H9 (cell line): ENCODE measurements at regions not wholly inside any gene's neighbourhood (a gene's known extent, or its start where the extent isn't known, plus 50 kb on each side); places are given as distances from the start of the nearest gene placed in this dataset.

Experiments used
- DNase-seq: peaks from one replicate; pipeline ENCODE4 v3.0.0-alpha.2; 2017
- H2AFZ ChIP-seq: one replicate; pipeline ENCODE4 v1.6.1; 2013; ENCODE audit warnings: mild to moderate bottlenecking, low read length, control low read depth, moderate library complexity
- H2AK5ac ChIP-seq: 2 replicates; pipeline ENCODE4 v1.6.1; 2013; ENCODE audit warnings: low read length, control low read depth, mixed read lengths; ENCODE audit not compliant: insufficient read length
- H2BK120ac ChIP-seq: one replicate; pipeline ENCODE4 v1.6.1; 2013; ENCODE audit warnings: low read depth, mild to moderate bottlenecking, low read length, control low read depth, inconsistent platforms; ENCODE audit not compliant: poor library complexity, severe bottlenecking
- H2BK12ac ChIP-seq: 2 replicates; pipeline ENCODE4 v1.6.1; 2013; ENCODE audit warnings: low read length, control low read depth, mixed read lengths, low read depth; ENCODE audit not compliant: insufficient read length
- H2BK15ac ChIP-seq: 2 replicates; pipeline ENCODE4 v1.6.1; 2013; ENCODE audit warnings: low read depth, low read length, control low read depth
- H2BK20ac ChIP-seq: one replicate; pipeline ENCODE4 v1.6.1; 2013; ENCODE audit warnings: low read depth, mild to moderate bottlenecking, low read length, control low read depth, inconsistent platforms; ENCODE audit not compliant: poor library complexity, severe bottlenecking
- H2BK5ac ChIP-seq: 2 replicates; pipeline ENCODE4 v1.6.1; 2013; ENCODE audit warnings: low read length, control low read depth, mixed read lengths; ENCODE audit not compliant: insufficient read length
- H3K14ac ChIP-seq: 2 replicates; pipeline ENCODE4 v1.6.1; 2013; ENCODE audit warnings: low read length, control low read depth; ENCODE audit not compliant: insufficient read depth
- H3K18ac ChIP-seq: 2 replicates; pipeline ENCODE4 v1.6.1; 2013; ENCODE audit warnings: low read depth, mild to moderate bottlenecking, mixed read lengths, low read length, control low read depth; ENCODE audit not compliant: insufficient read length
- H3K23ac ChIP-seq: 2 replicates; pipeline ENCODE4 v1.6.1; 2013; ENCODE audit warnings: low read length, control low read depth, mixed read lengths, low read depth; ENCODE audit not compliant: insufficient read length
- H3K23me2 ChIP-seq: 2 replicates; pipeline ENCODE4 v1.6.1; 2013; ENCODE audit warnings: low read depth, mild to moderate bottlenecking, mixed read lengths, low read length, control low read depth; ENCODE audit not compliant: insufficient read length, poor library complexity, severe bottlenecking
- H3K27ac ChIP-seq: 2 replicates; pipeline ENCODE4 v1.5.1; 2013; ENCODE audit warnings: low read length, control low read depth, mixed read lengths, low read depth; ENCODE audit not compliant: insufficient read length
- H3K27me3 ChIP-seq: 2 replicates; pipeline ENCODE4 v1.6.1; 2013; ENCODE audit warnings: low read length, control low read depth, inconsistent platforms; ENCODE audit not compliant: insufficient read depth
- H3K4ac ChIP-seq: 2 replicates; pipeline ENCODE4 v1.6.1; 2013; ENCODE audit warnings: low read depth, mild to moderate bottlenecking, control low read depth, inconsistent platforms, low read length, moderate library complexity
- H3K4me1 ChIP-seq: 2 replicates; pipeline ENCODE4 v1.6.1; 2013; ENCODE audit warnings: low read length, control low read depth, inconsistent platforms; ENCODE audit not compliant: insufficient read depth
- H3K4me2 ChIP-seq: 2 replicates; pipeline ENCODE4 v1.6.1; 2013; ENCODE audit warnings: low read length, control low read depth, mixed read lengths; ENCODE audit not compliant: insufficient read length, insufficient read depth
- H3K56ac ChIP-seq: 2 replicates; pipeline ENCODE4 v1.6.1; 2013; ENCODE audit warnings: low read depth, mild to moderate bottlenecking, mixed read lengths, low read length, control low read depth; ENCODE audit not compliant: insufficient read length
- H3K79me1 ChIP-seq: 2 replicates; pipeline ENCODE4 v1.6.1; 2013; ENCODE audit warnings: low read depth, mild to moderate bottlenecking, moderate library complexity, low read length, control low read depth, inconsistent platforms; ENCODE audit not compliant: insufficient read depth, poor library complexity, severe bottlenecking
- H3K79me2 ChIP-seq: 2 replicates; pipeline ENCODE4 v1.6.1; 2013; ENCODE audit warnings: low read length, control low read depth, inconsistent platforms; ENCODE audit not compliant: insufficient read depth
- H3K9ac ChIP-seq: 2 replicates; pipeline ENCODE4 v1.6.1; 2013; ENCODE audit warnings: low read length, control low read depth, mixed read lengths; ENCODE audit not compliant: insufficient read length; ENCODE audit errors: extremely low read depth
- H3K9me3 ChIP-seq: one replicate; pipeline ENCODE4 v1.6.1; 2013; ENCODE audit warnings: low read depth, low read length, inconsistent platforms; ENCODE audit not compliant: control insufficient read depth
- H3T11ph ChIP-seq: one replicate; pipeline ENCODE4 v1.6.1; 2013; ENCODE audit warnings: mild to moderate bottlenecking, low read length, control low read depth, inconsistent platforms
- H4K20me1 ChIP-seq: one replicate; pipeline ENCODE4 v1.6.1; 2013; ENCODE audit not compliant: control insufficient read depth, insufficient read length, insufficient read depth
- H4K5ac ChIP-seq: 2 replicates; pipeline ENCODE4 v1.6.1; 2013; ENCODE audit warnings: low read depth, mild to moderate bottlenecking, mixed read lengths, low read length, control low read depth; ENCODE audit not compliant: insufficient read length
- H4K8ac ChIP-seq: replicated peaks from 2 replicates; pipeline ENCODE4 v1.6.1; 2013; ENCODE audit warnings: low read length, control low read depth, mixed read lengths, low read depth; ENCODE audit not compliant: insufficient read length
- H4K91ac ChIP-seq: 2 replicates; pipeline ENCODE4 v1.6.1; 2013; ENCODE audit warnings: low read depth, mild to moderate bottlenecking, moderate library complexity, mixed read lengths, low read length, control low read depth; ENCODE audit not compliant: insufficient read length
- H3K27ac Mint-ChIP-seq, 3 experiments: 2 replicates in 2 of 3; 3 replicates in 1 of 3; pipeline ENCODE4 v1.8.0; 2020 to 2021; ENCODE audit warnings: mixed read lengths in 3 of 3, mild to moderate bottlenecking in 1 of 3, moderate library complexity in 1 of 3
- H3K27me3 Mint-ChIP-seq: 2 replicates; pipeline ENCODE4 v1.8.0; 2021; ENCODE audit warnings: low read depth, mild to moderate bottlenecking, moderate library complexity, mixed read lengths
- H3K36me3 Mint-ChIP-seq, 3 experiments: 2 replicates in 2 of 3; 3 replicates in 1 of 3; pipeline ENCODE4 v1.8.0; 2020 to 2021; ENCODE audit warnings: low read depth in 3 of 3, mixed read lengths in 3 of 3; ENCODE audit not compliant: insufficient read depth in 1 of 3
- H3K4me1 Mint-ChIP-seq, 2 experiments: 2 replicates each; pipeline ENCODE4 v1.8.0; 2020; ENCODE audit warnings: mixed read lengths in 2 of 2
- H3K4me3 Mint-ChIP-seq, 2 experiments: 2 replicates in 1 of 2; 3 replicates in 1 of 2; pipeline ENCODE4 v1.8.0; 2020 to 2021; ENCODE audit warnings: mild to moderate bottlenecking in 2 of 2, mixed read lengths in 2 of 2, moderate library complexity in 1 of 2
- H3K9me3 Mint-ChIP-seq, 2 experiments: 2 replicates in 1 of 2; 3 replicates in 1 of 2; pipeline ENCODE4 v1.8.0; 2020; ENCODE audit warnings: mild to moderate bottlenecking in 2 of 2, mixed read lengths in 2 of 2, moderate library complexity in 1 of 2
- CTCF ChIP-seq: fragments of 200-600 bp; sonication (generic); conservative IDR thresholded peaks from 3 replicates; pipeline ENCODE4 v1.8.0; 2021; ENCODE audit warnings: antibody characterized with exemption, mild to moderate bottlenecking
- WGBS: extraction: QIAGEN DNeasy Blood & Tissue Kit; methylation state at CpG from one replicate; pipeline ENCODE4 v1.1.7; 2013; ENCODE audit warnings: missing lambda C conversion rate, low lambda C conversion rate, mixed read lengths; ENCODE audit not compliant: insufficient read length; ENCODE audit errors: extremely low coverage; 5-methylcytosine and 5-hydroxymethylcytosine counted together

- Histone ChIP-seq H3K23ac (no peak overlapping the region), H4K5ac (no peak overlapping the region), H3T11ph (no peak overlapping the region), H3K4me2 (no peak overlapping the region), H3K4ac (no peak overlapping the region), H3K9ac (no peak overlapping the region), H3K14ac (no peak overlapping the region), H3K18ac (no peak overlapping the region), H3K9me3 (no peaks in the 10 kb centered on the region), H2BK5ac (no peak overlapping the region), H3K79me1 (no peaks in the 10 kb centered on the region), H4K8ac (no peak overlapping the region), H4K20me1 (no peaks in the 10 kb centered on the region), H3K79me2 (no peaks in the 10 kb centered on the region), H3K27ac (no peak overlapping the region), H4K91ac (no peak overlapping the region), H2BK120ac (no peak overlapping the region), H2BK20ac (no peak overlapping the region), H3K27me3 (no peaks in the 10 kb centered on the region), H3K4me1 (no peaks in the 10 kb centered on the region), H2BK15ac (no peak overlapping the region), H2AK5ac (no peak overlapping the region), H2AFZ (no peak overlapping the region), H3K23me2 (no peaks in the 10 kb centered on the region), H2BK12ac (no peak overlapping the region), H3K56ac (no peak overlapping the region)
- TF ChIP-seq CTCF: no peak
- no peak overlapping the region for H3K4me3 Mint-ChIP-seq
- no peaks in the 10 kb centered on the region for H3K9me3 Mint-ChIP-seq
- peaks cover 1% of the 10 kb centered on the region for H3K27me3 Mint-ChIP-seq
- WGBS: no CpG with 5 or more reads among the region's 2 CpGs
- DNase-seq: no peak
- H3K27ac Mint-ChIP-seq: no peak overlapping the region
- H3K36me3 Mint-ChIP-seq: no peaks in the 10 kb centered on the region
- peaks cover 0 to 3% of the 10 kb centered on the region in 2 experiments; a peak in 1 of 4 replicates for H3K4me1 Mint-ChIP-seq
Measured at GRCh38 chr12:93202688-93203087, 175.0 kb upstream of the NUDT4 start.
